Left ventricle myocardium superior (tissue), 1 donor: ENCODE measurements at regions not wholly inside any gene's neighbourhood (a gene's known extent, or its start where the extent isn't known, plus 50 kb on each side); places are given as distances from the start of the nearest gene placed in this dataset.
"Not testable (repeated sequence)": the region's sequence is repeated elsewhere in the genome, so short reads cannot be mapped to it uniquely, and the experiment has no call there.

ENCODE experiments used
- ATAC-seq: fragments of 200-7000 bp; cut with Tn5 transposase; one replicate; pipeline ENCODE4 v1.9.1; 2020; ENCODE audit warnings: mild to moderate bottlenecking, moderate library complexity
- DNase-seq: peaks from one replicate; pipeline ENCODE4 v3.0.0-alpha.2; 2020
- intact Hi-C: fragments of 100-400 bp; cut with micrococcal nuclease; formaldehyde crosslinking; loops from one replicate; pipeline ENCODE4 v1.11.0; 2022
- donor health status: DM: no; HTN: yes; CAD: no; lungs with severe emphysema.

- no peak for DNase-seq
- intact Hi-C loops = no loop called here
- no peak for ATAC-seq
Observed at GRCh38 chr3:81378552-81379293, 382.7 kb downstream of the GBE1 start.

DNA sequence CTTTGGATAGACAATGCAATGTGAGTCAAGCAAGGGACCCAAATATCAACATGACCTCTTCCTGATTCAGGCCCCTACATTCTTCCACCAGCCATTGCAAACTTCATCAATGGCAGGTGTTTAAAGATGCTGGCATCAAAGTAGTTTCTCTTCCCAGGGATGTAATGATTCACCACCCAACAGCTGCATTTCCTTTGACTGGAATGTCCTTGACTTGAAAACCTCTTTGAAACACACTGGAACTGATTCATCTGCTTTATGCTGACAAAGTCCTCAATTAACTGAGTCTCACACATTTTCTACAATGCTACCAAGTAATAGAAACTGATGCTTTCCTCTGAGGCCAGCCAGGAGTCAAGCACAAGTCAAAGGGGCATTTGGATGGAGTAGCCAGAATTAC is 385.5 kb downstream of the GBE1 start:
- DNase-seq (no peak), ATAC-seq (no peak)
- intact Hi-C loops = no loop called here

DNA sequence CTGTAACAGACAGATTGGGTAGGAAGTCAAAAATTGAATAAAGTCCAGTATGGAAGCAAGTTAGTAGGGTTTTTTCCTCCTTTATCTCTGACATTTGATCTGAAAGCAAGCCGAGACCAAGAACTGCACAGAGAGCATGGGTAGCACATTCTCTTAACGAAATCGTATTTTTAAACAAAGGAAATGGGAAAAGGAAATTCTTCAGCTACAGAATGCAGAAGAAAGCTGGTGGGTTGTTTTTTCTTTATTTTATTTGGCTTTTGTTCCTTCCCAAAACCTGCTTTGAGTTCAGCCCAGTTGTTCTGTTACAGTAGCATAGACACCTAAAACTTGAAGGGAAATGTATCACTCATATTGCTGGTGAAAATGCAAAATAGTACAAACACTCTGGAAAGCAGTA is 397.0 kb downstream of the GBE1 start:
- ATAC-seq (no peak), DNase-seq (no peak)
- intact Hi-C loops = no loop called here

GRCh38 chr3:81363816-81364215 is 397.6 kb downstream of the GBE1 start:
- intact Hi-C loops = no loop called here
- no peak for ATAC-seq
- no peak for DNase-seq

- DNase-seq (no peak), ATAC-seq (no peak)
- intact Hi-C loops = no loop called here
Observed at GRCh38 chr3:81354119-81354518, 407.3 kb downstream of the GBE1 start.

GRCh38 chr3:81352867-81353266 is 408.6 kb downstream of the GBE1 start:
- ATAC-seq (no peak), DNase-seq (no peak)
- intact Hi-C loops = no loop called here

- no peak for DNase-seq
- no peak for ATAC-seq
- intact Hi-C loops = no loop called here
Observed at GRCh38 chr3:81349816-81350340, 411.6 kb downstream of the GBE1 start.

GRCh38 chr3:81339040-81339845 is 422.2 kb downstream of the GBE1 start:
- intact Hi-C loops = no loop called here
- no peak for ATAC-seq
- no peak for DNase-seq

- intact Hi-C loops = no loop called here
- no peak for ATAC-seq
- DNase-seq = no peak
Observed at GRCh38 chr3:81336470-81336869, 425.0 kb downstream of the GBE1 start.

DNA sequence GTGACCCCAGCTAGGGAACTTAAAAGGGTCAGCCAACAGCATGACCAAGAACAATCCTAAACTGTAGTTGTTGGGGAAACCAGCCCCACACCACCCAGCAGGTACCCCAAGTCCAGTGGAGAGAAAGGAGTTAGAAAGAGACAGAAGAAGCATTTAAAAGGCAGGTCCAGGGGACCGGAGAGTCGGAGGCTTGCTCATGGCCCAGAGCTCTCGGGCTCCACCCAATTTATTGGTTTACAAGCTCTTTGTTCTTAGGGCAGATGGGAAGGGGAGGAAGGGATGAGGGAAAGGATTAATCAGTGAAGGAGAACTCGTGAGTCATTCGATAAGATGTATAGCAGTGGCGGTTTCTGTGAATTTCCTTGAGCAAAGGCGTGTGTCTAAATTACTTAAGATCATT is 431.6 kb downstream of the GBE1 start:
- DNase-seq, ATAC-seq, intact Hi-C loops: not testable (repeated sequence)

DNA sequence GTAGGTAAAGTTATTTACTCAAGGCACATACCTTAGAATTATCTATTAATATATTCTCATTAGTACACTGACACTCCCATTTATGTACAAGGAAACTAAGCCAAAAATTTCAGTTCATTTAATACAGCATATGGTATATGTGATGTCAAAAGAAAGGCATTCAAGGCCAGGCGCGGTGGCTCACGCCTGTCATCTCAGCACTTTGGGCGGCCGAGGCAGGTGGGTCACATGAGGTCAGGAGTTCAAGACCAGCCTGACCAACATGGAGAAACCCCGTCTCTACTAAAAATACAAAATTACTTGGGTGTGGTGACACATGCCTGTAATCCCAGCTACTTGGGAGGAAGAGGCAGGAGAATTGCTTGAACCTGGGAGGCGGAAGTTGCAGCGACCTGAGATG is 435.2 kb downstream of the GBE1 start:
- intact Hi-C loops = no loop called here
- ATAC-seq (no peak), DNase-seq (no peak)

- intact Hi-C loops = no loop called here
- ATAC-seq = no peak
- no peak for DNase-seq
Observed at GRCh38 chr3:81320862-81321261, 440.6 kb downstream of the GBE1 start.

DNA sequence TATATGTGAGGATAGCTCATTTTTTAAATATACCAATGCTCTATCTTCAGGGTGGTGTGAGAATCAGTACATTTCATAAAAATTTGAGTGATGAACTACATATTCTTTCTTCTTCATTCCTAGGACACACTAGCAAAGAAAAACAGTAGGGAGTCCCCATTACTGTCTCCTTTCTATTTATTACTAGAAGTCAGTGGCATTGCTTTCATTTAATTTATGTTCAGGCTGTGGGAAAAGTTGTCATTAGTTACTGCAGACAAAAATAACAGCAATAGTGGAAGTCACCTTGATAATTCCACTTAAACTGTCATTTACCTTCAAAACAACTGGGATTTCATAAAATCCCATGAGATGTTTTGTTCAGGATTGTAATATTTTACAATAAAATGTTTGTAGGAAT is 446.4 kb downstream of the GBE1 start:
- intact Hi-C loops = no loop called here
- DNase-seq (no peak), ATAC-seq (no peak)

DNA sequence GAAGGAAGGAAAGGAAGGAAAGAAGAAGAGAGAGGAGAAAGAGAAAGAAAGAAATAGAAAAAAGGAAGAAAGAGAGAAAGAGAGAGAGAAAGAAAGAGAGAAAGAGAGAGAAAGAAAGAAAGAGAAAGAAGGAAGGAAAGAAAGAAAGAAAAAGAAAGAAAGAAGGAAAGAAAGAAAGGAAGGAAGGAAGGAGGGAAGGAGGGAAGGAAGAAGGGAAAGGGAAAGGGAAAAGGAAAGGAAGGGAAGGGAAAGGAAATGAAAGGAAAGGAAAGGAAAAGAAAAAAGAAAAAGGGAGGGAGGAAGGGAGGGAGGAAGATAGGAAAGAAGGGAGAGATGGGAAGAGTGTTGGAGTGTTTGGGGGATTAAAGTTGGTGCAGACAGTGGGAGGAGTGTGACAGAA is 450.1 kb downstream of the GBE1 start:
- no peak for ATAC-seq
- DNase-seq = no peak
- intact Hi-C loops = no loop called here

DNA sequence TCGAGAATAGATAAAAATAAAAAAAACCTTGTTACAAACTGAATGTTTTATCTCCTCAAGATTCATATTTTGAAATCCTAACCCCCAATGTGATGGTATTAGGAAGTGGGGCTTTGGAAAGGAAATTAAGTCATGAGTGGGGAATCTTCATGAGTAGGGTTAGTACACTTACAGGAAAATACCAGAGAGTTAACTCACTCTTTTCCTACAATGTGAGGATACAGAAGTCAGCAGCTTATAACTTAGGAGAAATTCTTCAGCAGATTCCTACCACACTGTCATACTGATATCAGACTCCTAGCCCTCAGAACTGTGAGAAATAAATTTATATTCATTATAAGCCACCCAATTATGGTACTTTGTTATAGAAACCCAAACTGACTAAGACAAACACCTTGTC is 453.1 kb downstream of the GBE1 start:
- no peak for ATAC-seq
- DNase-seq = no peak
- intact Hi-C loops = no loop called here

DNA sequence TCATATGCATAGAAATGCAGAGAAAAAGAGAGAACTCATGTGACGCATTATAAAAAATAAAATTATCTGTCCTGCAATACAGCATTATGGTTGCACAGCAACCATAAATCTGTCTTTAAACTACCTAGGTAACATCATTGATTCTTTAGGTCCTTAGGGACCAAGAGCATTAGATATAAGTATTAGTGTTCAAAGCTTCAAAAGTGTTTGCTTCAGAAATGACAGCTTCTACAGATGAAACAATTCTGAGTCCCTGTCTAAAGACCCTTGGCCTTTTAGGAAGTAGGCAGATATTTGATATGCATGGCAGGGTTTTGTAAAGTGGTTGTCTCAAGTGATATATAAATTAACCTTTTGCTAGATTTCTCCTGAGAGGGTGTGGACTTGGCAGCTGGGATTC is 454.2 kb downstream of the GBE1 start:
- intact Hi-C loops = no loop called here
- ATAC-seq (no peak), DNase-seq (no peak)

DNA sequence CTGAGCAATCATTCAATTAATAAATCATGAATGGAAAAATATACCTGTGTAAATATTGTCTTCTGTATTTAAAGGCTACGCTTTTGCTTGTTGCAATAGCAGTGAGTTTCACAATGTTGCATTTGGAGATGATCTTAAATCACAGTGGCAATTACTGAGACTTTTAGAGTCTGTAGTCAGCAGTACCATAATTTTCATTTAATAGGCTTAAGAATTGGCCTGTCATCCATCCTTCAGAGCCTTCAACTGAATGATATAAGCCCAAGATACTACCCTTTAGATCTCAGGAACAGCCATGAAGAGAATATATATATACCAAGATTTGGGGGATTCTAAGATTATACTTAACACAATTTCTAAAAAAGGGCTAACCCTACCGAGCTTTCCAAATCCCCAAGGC is 458.1 kb downstream of the GBE1 start:
- DNase-seq = no peak
- intact Hi-C loops = no loop called here
- ATAC-seq = no peak

DNA sequence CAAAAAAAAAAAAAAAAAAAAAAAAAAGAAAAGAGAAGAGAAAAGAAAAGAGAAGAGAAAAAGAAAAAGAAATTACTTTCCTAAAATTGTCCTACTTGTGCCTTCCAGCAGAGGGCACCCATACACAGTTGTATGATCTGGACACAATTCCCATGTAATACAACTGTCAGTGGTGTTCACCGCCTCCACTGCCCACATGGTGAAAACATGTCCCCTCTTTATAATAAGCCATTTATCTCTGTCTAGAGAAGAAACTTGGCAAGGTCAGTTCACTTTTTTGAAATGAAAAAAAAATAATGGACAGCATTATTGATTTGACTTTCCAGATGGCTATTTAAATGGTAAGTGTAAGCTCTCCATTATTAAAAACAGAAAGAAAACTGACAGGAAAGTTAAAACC is 459.4 kb downstream of the GBE1 start:
- intact Hi-C loops = no loop called here
- DNase-seq (no peak), ATAC-seq (peak; percentile 41)

DNA sequence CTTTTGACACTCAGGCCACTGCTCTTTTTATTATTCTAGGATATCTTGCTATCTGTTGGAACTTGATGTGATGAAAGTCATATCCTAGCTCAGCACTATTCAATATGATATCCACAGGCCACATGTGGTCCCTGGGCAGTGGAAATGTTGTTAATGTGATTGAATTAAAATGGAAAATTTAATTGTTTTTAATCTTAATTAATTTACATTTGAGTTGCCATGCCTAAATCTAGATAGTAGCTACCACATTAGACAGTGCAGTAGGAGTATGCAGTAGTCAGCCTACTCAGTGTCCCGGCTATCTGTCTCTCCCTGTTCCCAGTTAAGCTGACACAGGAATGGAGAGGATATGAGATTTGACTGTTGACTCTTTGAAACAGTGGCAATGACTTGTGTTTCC is 460.2 kb downstream of the GBE1 start:
- intact Hi-C loops = no loop called here
- ATAC-seq (no peak), DNase-seq (no peak)

DNA sequence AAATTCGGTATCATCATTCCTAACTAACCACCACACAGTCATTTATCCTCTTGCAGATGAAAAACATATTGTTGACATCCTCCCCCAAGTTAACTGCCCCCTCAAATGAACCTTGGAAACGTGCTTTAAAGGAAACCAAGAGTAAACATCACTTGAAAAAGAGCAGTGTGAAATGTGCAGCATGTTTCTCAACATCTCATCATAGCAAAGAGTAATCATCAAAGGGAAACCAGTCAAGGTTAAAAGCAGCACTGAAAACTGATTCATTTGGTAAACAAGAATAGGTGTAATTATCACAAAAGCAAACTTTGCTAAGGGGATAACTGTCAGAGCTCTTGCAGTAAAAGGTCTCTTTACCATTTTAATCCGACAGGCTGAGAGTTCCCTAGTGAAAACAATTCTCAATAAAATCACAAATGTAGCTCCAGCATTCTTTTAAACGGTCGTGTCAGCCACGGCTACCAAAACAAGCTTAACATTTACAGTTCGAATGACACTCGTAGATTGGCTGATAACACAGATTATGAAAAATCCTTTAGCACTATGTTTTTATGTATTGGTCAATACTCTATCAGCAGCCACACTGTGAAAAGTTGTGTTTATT is 461.0 kb downstream of the GBE1 start:
- DNase-seq (no peak), ATAC-seq (no peak)
- intact Hi-C loops = no loop called here
